GM12878 (cell line): ENCODE measurements at regions not wholly inside any gene's neighbourhood (a gene's known extent, or its start where the extent isn't known, plus 50 kb on each side); places are given as distances from the start of the nearest gene placed in this dataset.

Experiments used
- ATF7 ChIP-seq: fragments of 450-650 bp; IDR thresholded peaks from 2 replicates; pipeline ENCODE4 v1.6.1; 2016; ENCODE audit warnings: low read depth, mild to moderate bottlenecking
- CHD2 ChIP-seq: IDR thresholded peaks from 2 replicates; pipeline ENCODE4 v1.6.1; 2011; ENCODE audit warnings: low read depth, low read length, improper control_type of control experiment, borderline replicate concordance
- CREB1 ChIP-seq: IDR thresholded peaks from 2 replicates; pipeline ENCODE4 v1.6.1; 2012; ENCODE audit warnings: low read depth, mild to moderate bottlenecking, inconsistent platforms
- DPF2 ChIP-seq: fragments of 450-650 bp; IDR thresholded peaks from 2 replicates; pipeline ENCODE4 v1.6.1; 2017; ENCODE audit warnings: mild to moderate bottlenecking
- EGR1 ChIP-seq, 2 experiments: IDR thresholded peaks; 1 replicate in 1 of 2; 2 replicates in 1 of 2; pipeline ENCODE4 v1.6.1; 2011 to 2012; ENCODE audit warnings: low read depth in 2 of 2, low read length in 2 of 2, borderline replicate concordance in 1 of 2, mild to moderate bottlenecking in 1 of 2, moderate library complexity in 1 of 2
- EP300 ChIP-seq, 2 experiments: fragments of 150-350 bp in 1 of 2; IDR thresholded peaks; 2 replicates each; pipeline ENCODE4 v1.6.1; 2011 to 2012; ENCODE audit warnings: low read depth in 2 of 2, low read length in 2 of 2, borderline replicate concordance in 1 of 2, improper control_type of control experiment in 1 of 2, inconsistent platforms in 1 of 2; ENCODE audit not compliant: control insufficient read depth in 1 of 2
- GABPA ChIP-seq: IDR thresholded peaks from 2 replicates; pipeline ENCODE4 v1.6.1; 2014; ENCODE audit warnings: antibody characterized with exemption, low read depth, mild to moderate bottlenecking, inconsistent platforms
- IKZF1 ChIP-seq: fragments of 450-650 bp; conservative IDR thresholded peaks from 2 replicates; pipeline ENCODE4 v1.6.1; 2017; ENCODE audit warnings: antibody characterized with exemption, mild to moderate bottlenecking
- MEF2A ChIP-seq: IDR thresholded peaks from 2 replicates; pipeline ENCODE4 v1.6.1; 2011; ENCODE audit warnings: low read depth, mild to moderate bottlenecking, low read length, moderate library complexity; ENCODE audit not compliant: insufficient read depth
- MEF2B ChIP-seq: fragments of 450-650 bp; IDR thresholded peaks from 2 replicates; pipeline ENCODE4 v1.6.1; 2018; ENCODE audit warnings: mild to moderate bottlenecking, moderate library complexity; ENCODE audit not compliant: partially characterized antibody, poor library complexity, severe bottlenecking
- MTA2 ChIP-seq: fragments of 450-650 bp; IDR thresholded peaks from 2 replicates; pipeline ENCODE4 v1.6.1; 2016; ENCODE audit warnings: low read depth, mild to moderate bottlenecking, moderate library complexity
- MYC ChIP-seq: IDR thresholded peaks from 2 replicates; pipeline ENCODE4 v1.6.1; 2011; ENCODE audit warnings: mild to moderate bottlenecking, low read length, moderate library complexity, inconsistent platforms; ENCODE audit not compliant: insufficient read depth, insufficient replicate concordance, insufficient read length, severe bottlenecking
- NR2C1 ChIP-seq: fragments of 450-650 bp; IDR thresholded peaks from 2 replicates; pipeline ENCODE4 v1.6.1; 2017; ENCODE audit warnings: antibody characterized with exemption, mild to moderate bottlenecking, moderate library complexity
- NR2F1 ChIP-seq: fragments of 450-650 bp; conservative IDR thresholded peaks from 2 replicates; pipeline ENCODE4 v1.6.1; 2017; ENCODE audit warnings: mild to moderate bottlenecking
- PAX8 ChIP-seq: fragments of 450-650 bp; IDR thresholded peaks from 2 replicates; pipeline ENCODE4 v1.6.1; 2017; ENCODE audit warnings: mild to moderate bottlenecking, moderate library complexity
- RBBP5 ChIP-seq: fragments of 200-600 bp; sonication (generic); conservative IDR thresholded peaks from 2 replicates; pipeline ENCODE4 v1.6.1; 2016
- RELA ChIP-seq: fragments of 450-650 bp; IDR thresholded peaks from 2 replicates; pipeline ENCODE4 v1.8.0; 2014; ENCODE audit warnings: borderline replicate concordance; ENCODE audit not compliant: partially characterized antibody
- RUNX3 ChIP-seq: IDR thresholded peaks from 2 replicates; pipeline ENCODE4 v1.6.1; 2012; ENCODE audit warnings: low read length, inconsistent platforms
- SPI1 ChIP-seq: IDR thresholded peaks from 2 replicates; pipeline ENCODE4 v1.6.1; 2011; ENCODE audit warnings: low read depth, mild to moderate bottlenecking, low read length, moderate library complexity, borderline replicate concordance; ENCODE audit not compliant: insufficient read depth
- SREBF2 ChIP-seq: IDR thresholded peaks from 2 replicates; pipeline ENCODE4 v1.6.1; 2012; ENCODE audit warnings: mild to moderate bottlenecking, low read length
- TCF7 ChIP-seq: IDR thresholded peaks from 2 replicates; pipeline ENCODE4 v1.6.1; 2014; ENCODE audit warnings: antibody characterized with exemption, borderline replicate concordance
- ZSCAN29 ChIP-seq: fragments of 450-650 bp; IDR thresholded peaks from 2 replicates; pipeline ENCODE4 v1.6.1; 2017; ENCODE audit warnings: mild to moderate bottlenecking, moderate library complexity
- TF ChIP-seq, protein P1 (sequence below): fragments of 450-650 bp; IDR thresholded peaks from 2 replicates; pipeline ENCODE4 v1.6.1; 2018; ENCODE audit warnings: mild to moderate bottlenecking, low read depth, moderate library complexity; ENCODE audit not compliant: partially characterized antibody
- TF ChIP-seq, protein P2 (sequence below): IDR thresholded peaks from 2 replicates; pipeline ENCODE4 v1.6.1; 2012; ENCODE audit warnings: low read length, inconsistent platforms
- TF ChIP-seq, protein P3 (sequence below): fragments of 450-650 bp; IDR thresholded peaks from 2 replicates; pipeline ENCODE4 v1.6.1; 2016; ENCODE audit warnings: mild to moderate bottlenecking
- TF ChIP-seq, protein P4 (sequence below): fragments of 450-650 bp; IDR thresholded peaks from 2 replicates; pipeline ENCODE4 v1.6.1; 2017; ENCODE audit warnings: low read depth, mild to moderate bottlenecking, moderate library complexity

DNA sequence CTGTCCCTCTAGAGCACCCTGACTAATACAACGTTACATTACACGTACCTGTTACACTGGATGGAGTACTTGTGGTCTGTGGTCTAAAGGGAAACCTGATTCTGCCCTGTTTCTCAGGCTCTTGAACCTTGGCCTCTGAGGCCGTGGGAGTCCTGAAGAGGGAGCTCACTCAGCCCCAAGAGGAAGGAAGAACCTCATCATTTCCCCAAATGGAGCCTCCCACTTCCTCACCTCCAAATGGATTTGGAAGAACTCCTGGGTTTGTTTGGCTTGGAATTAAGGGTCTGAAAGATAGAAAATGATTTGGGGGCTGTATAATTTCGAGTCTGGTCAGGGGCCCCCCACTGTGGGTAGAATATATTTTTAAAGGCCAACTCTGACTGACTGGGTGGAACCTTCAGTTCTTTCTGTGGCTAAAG lies 200.2 kb downstream of the SEMA6A start (continued):
- TF ChIP-seq, protein P1, sequence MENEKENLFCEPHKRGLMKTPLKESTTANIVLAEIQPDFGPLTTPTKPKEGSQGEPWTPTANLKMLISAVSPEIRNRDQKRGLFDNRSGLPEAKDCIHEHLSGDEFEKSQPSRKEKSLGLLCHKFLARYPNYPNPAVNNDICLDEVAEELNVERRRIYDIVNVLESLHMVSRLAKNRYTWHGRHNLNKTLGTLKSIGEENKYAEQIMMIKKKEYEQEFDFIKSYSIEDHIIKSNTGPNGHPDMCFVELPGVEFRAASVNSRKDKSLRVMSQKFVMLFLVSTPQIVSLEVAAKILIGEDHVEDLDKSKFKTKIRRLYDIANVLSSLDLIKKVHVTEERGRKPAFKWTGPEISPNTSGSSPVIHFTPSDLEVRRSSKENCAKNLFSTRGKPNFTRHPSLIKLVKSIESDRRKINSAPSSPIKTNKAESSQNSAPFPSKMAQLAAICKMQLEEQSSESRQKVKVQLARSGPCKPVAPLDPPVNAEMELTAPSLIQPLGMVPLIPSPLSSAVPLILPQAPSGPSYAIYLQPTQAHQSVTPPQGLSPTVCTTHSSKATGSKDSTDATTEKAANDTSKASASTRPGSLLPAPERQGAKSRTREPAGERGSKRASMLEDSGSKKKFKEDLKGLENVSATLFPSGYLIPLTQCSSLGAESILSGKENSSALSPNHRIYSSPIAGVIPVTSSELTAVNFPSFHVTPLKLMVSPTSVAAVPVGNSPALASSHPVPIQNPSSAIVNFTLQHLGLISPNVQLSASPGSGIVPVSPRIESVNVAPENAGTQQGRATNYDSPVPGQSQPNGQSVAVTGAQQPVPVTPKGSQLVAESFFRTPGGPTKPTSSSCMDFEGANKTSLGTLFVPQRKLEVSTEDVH, result peak; percentile 18
- TF ChIP-seq MEF2B (peak; percentile 51), RUNX3 (peak; percentile 88), ZSCAN29 (no peak), GABPA (no peak), RELA (no peak), IKZF1 (peak; percentile 94), DPF2 (peak; percentile 64), SPI1 (peak; percentile 60; the same call in 1 of the 2 replicates), MYC (no peak), ATF7 (peak; percentile 61), TCF7 (no peak), RBBP5 (no peak), EGR1 (IDR thresholded peaks at IDR 0.05; ENCODE audit: borderline replicate concordance in 1 of 2, low read depth in 2 of 2, low read length in 2 of 2) (no peak), NR2F1 (peak; percentile 89), CHD2 (0 out of 2 replicates have a peak, but pooled peaks have one; percentile 19), SREBF2 (no peak), NR2C1 (peak; percentile 24; the same call in 1 of the 2 replicates), PAX8 (no peak), MTA2 (peak; percentile 69), MEF2A (no peak), EP300 (IDR thresholded peaks at IDR 0.05; ENCODE audit: borderline replicate concordance in 1 of 2, control insufficient read depth in 1 of 2, low read depth in 2 of 2, low read length in 2 of 2) (0 out of 4 replicates have a peak, but pooled peaks of 1 of the 2 experiments have one; percentile 22), CREB1 (no peak)
- TF ChIP-seq, protein P2, sequence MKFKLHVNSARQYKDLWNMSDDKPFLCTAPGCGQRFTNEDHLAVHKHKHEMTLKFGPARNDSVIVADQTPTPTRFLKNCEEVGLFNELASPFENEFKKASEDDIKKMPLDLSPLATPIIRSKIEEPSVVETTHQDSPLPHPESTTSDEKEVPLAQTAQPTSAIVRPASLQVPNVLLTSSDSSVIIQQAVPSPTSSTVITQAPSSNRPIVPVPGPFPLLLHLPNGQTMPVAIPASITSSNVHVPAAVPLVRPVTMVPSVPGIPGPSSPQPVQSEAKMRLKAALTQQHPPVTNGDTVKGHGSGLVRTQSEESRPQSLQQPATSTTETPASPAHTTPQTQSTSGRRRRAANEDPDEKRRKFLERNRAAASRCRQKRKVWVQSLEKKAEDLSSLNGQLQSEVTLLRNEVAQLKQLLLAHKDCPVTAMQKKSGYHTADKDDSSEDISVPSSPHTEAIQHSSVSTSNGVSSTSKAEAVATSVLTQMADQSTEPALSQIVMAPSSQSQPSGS, result 0 out of 2 replicates have a peak, but pooled peaks have one; percentile 32
- TF ChIP-seq, protein P3, sequence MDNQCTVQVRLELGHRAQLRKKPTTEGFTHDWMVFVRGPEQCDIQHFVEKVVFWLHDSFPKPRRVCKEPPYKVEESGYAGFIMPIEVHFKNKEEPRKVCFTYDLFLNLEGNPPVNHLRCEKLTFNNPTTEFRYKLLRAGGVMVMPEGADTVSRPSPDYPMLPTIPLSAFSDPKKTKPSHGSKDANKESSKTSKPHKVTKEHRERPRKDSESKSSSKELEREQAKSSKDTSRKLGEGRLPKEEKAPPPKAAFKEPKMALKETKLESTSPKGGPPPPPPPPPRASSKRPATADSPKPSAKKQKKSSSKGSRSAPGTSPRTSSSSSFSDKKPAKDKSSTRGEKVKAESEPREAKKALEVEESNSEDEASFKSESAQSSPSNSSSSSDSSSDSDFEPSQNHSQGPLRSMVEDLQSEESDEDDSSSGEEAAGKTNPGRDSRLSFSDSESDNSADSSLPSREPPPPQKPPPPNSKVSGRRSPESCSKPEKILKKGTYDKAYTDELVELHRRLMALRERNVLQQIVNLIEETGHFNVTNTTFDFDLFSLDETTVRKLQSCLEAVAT, result peak; percentile 82
- TF ChIP-seq, protein P4, sequence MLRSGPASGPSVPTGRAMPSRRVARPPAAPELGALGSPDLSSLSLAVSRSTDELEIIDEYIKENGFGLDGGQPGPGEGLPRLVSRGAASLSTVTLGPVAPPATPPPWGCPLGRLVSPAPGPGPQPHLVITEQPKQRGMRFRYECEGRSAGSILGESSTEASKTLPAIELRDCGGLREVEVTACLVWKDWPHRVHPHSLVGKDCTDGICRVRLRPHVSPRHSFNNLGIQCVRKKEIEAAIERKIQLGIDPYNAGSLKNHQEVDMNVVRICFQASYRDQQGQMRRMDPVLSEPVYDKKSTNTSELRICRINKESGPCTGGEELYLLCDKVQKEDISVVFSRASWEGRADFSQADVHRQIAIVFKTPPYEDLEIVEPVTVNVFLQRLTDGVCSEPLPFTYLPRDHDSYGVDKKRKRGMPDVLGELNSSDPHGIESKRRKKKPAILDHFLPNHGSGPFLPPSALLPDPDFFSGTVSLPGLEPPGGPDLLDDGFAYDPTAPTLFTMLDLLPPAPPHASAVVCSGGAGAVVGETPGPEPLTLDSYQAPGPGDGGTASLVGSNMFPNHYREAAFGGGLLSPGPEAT, result peak; percentile 71
